ENCODE measurements at regions not wholly inside any gene's neighbourhood (a gene's known extent, or its start where the extent isn't known, plus 50 kb on each side); places are given as distances from the start of the nearest gene placed in this dataset.

GRCh38 chr3:193970773-193971206 lies 165.2 kb upstream of the HES1 start:
- TF ChIP-seq CTCF (IDR thresholded peaks at IDR 0.05) (no peak), POLR2A (IDR thresholded peaks at IDR 0.05) (no peak)
